Retinal pigment epithelial cell (primary cell): ENCODE measurements at regions not wholly inside any gene's neighbourhood (a gene's known extent, or its start where the extent isn't known, plus 50 kb on each side); places are given as distances from the start of the nearest gene placed in this dataset.
"Not testable (repeated sequence)": the region's sequence is repeated elsewhere in the genome, so short reads cannot be mapped to it uniquely, and the experiment has no call there.

Experiments used
- DNase-seq: peaks from one replicate; pipeline ENCODE4 v3.0.0-alpha.2; 2010; ENCODE audit warnings: low read depth
- H3K4me3 ChIP-seq: 2 replicates; pipeline ENCODE4 v1.5.1; 2011; ENCODE audit warnings: mild to moderate bottlenecking, low read length, control low read depth, moderate library complexity
- TF ChIP-seq, protein P1 (sequence below): conservative IDR thresholded peaks from 2 replicates; pipeline ENCODE4 v1.5.1; 2011; ENCODE audit warnings: low read depth, low read length, control low read depth, inconsistent platforms

DNA sequence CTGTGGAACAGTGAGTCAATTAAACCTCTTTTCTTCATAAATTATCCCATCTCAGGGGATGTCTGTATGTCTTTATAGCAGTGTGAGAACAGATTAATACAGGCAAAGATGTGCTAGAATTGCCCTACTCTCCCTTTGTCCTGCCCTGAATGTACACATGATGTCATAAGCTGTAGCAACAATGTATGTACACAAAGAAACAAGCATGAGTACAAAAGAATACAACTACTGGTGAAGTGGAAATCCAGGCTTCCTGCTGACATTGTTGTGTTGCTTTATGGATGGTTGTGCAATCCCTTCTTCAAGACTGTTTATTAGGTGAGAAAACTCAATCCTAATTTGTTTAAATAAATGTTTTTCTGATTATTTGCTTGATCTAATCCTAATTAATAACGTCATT, 446.6 kb downstream of the DSC3 start:
- H3K4me3 ChIP-seq: no peak overlapping the region
- TF ChIP-seq, protein P1, sequence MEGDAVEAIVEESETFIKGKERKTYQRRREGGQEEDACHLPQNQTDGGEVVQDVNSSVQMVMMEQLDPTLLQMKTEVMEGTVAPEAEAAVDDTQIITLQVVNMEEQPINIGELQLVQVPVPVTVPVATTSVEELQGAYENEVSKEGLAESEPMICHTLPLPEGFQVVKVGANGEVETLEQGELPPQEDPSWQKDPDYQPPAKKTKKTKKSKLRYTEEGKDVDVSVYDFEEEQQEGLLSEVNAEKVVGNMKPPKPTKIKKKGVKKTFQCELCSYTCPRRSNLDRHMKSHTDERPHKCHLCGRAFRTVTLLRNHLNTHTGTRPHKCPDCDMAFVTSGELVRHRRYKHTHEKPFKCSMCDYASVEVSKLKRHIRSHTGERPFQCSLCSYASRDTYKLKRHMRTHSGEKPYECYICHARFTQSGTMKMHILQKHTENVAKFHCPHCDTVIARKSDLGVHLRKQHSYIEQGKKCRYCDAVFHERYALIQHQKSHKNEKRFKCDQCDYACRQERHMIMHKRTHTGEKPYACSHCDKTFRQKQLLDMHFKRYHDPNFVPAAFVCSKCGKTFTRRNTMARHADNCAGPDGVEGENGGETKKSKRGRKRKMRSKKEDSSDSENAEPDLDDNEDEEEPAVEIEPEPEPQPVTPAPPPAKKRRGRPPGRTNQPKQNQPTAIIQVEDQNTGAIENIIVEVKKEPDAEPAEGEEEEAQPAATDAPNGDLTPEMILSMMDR: no peak
- DNase-seq: no peak

DNA sequence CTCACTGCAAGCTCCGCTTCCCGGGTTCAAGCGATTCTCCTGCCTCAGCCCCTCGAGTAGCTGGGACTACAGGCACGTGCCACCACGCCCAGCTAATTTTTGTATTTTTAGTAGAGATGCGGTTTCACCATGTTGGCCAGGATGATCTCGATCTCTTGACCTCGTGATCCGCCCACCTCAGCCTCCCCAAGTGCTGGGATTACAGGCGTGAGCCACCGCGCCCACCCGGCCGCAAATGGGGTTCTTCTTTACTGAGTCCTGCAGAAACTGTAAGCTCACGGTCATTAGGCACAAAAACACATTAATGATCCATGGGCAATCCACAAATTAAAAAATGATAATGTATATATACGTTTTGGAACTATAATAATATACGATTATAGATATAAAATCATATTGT, 447.6 kb downstream of the DSC3 start:
- not testable (repeated sequence) for H3K4me3 ChIP-seq, DNase-seq

DNA sequence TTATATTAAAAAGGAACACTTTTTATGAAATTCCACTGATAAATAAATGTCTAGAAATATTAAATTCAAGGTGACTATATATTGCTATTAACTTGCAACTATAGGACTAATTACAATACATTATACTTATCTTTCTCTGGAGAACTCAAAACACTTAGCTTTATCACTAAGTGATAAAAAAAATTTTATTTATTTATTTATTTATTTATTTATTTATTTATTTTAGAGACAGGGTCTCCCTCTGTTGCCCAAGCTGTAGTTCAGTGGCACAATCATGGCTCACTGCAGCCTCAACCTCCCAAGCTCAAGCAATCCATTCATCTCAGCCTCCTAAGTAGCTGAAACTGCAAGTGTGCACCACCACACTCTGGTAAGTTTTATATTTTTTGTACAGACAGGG, 451.1 kb downstream of the DSC3 start:
- TF ChIP-seq, protein P1: no peak
- DNase-seq: no peak
- H3K4me3 ChIP-seq: no peak overlapping the region

DNA sequence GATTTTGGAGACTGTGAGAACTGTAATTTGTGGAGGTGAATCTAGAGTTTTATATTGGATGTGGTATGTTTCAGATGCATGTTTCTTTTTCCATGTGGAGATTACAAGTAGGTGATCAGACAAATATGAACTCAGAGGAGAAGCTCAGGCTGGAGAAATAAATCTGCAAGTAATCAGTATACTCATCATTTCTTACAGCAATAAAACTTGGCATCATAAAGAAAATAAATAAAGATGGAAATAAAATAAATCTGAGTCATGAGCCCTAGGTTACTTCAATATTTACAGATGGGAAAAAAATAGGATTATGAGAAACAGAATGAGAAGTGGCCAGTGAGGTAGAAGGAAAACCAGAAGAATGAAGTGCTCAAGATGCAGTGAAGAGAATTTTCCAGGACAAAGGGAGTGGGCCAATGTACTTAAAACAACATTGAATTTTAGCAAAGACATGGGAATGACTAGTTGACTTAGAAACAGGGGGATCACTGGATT, 453.8 kb downstream of the DSC3 start:
- TF ChIP-seq, protein P1: no peak
- H3K4me3 ChIP-seq: no peak overlapping the region
- DNase-seq: no peak

DNA sequence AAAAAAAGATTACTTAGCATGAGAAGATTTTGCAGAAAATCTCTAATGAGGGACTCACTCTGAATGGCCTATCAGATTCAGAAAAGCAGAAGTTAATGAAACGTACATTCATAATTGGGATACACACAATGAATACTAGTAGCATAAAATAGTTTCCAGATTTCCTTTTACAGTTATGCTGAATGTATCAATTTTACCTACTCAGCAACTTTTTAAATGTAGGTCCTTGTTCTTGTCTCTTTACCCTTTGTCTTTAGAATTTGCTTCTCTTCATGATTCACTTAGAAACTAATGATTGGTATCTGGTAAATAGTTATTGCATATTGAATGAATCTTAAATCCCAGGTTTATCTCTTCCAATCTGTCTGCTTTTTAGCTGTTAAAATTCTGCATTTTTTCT, 458.8 kb downstream of the DSC3 start:
- DNase-seq: no peak
- TF ChIP-seq, protein P1: no peak
- no peak overlapping the region for H3K4me3 ChIP-seq

DNA sequence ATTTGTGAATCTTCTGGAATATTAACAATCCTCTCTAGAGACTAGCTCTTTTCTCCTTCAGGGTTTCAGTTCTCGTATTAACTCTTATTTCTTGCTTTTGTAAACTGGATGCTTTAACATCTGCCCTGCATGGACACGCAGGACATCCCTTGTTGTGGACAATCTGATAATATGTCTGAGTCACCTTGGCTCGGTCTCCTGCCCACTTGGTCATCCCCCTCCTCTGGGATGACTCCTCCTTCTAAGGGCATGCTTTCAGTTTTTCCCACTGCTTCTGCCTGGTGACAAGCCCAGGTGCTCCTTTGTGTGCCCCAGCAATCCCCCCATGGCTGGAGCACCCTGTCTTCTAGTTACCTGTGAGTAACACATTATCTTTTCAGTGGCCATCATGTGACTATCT, 460.5 kb downstream of the DSC3 start:
- no peak overlapping the region for H3K4me3 ChIP-seq
- no peak for DNase-seq
- TF ChIP-seq, protein P1: no peak

DNA sequence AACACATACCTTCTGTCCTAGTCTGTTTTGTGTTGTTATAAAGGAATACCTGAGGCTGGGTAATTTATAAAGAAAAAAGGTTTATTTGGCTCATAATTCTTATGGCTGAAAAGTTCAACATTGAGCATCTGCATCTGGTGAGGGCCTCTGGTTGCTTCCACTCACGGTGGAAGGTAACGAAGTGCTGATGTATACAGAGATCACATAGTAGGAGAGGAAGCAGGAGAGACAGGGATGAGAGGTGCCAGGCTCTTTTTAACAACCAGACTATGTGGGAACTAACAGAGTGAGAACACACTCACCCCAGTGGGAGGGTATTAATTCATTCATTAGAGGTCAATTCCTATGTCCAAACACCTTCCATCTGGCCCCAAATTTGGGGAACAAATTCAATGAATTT, 463.8 kb downstream of the DSC3 start:
- no peak for DNase-seq
- TF ChIP-seq, protein P1: no peak
- H3K4me3 ChIP-seq: no peak overlapping the region

DNA sequence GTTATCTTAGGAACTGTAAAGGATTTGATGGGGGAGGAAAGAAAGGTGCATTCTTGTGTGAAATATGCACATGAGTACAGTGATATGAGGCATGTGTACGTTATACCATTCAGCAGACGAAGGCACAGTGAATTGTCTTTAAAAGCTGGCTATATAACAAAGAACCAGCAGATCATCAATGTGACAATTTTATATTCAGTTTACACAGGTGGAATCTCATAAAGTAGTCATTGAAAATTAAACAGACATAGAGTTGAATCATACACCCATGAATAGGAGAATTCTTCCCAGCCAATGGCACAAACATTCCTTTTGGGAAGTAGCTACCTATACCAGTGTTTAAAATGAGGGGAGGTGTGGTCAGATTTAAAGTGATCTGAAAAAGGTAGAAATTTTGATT, 470.3 kb downstream of the DSC3 start:
- H3K4me3 ChIP-seq: no peak overlapping the region
- DNase-seq: no peak
- TF ChIP-seq, protein P1: no peak
